IMR-90 (cell line): ENCODE measurements at regions not wholly inside any gene's neighbourhood (a gene's known extent, or its start where the extent isn't known, plus 50 kb on each side); places are given as distances from the start of the nearest gene placed in this dataset.

Source experiments
- ATAC-seq: fragments of 200-7000 bp; cut with Tn5 transposase; 2 replicates; pipeline ENCODE4 v1.9.1; 2020; ENCODE audit warnings: low read depth, mild to moderate bottlenecking, moderate library complexity
- BruUV-seq: library from RNA; stranded (reverse); fragments of 400-500 nt; replicated peaks from 2 replicates; lab custom pipeline; 2021; lab: Mats Ljungman, UMichigan
- CTCF ChIA-PET: fragments of 300-600 bp; formaldehyde crosslinking; extraction: SDS; loops from one replicate; lab custom pipeline; 2021; ENCODE audit warnings: antibody characterized with exemption; lab: Yijun Ruan, JAX
- POLR2A ChIA-PET: fragments of 300-600 bp; sonication (Branson Sonifier 250); formaldehyde crosslinking; loops from one replicate; lab custom pipeline; 2022; ENCODE audit warnings: antibody characterized with exemption; ENCODE audit not compliant: unreplicated experiment; lab: Charles Lee
- DNase-seq: peaks from one replicate; pipeline ENCODE4 v3.0.0; 2013
- H2AFZ ChIP-seq: replicated peaks from 2 replicates; pipeline ENCODE3; 2013; ENCODE audit warnings: low read length, mild to moderate bottlenecking; ENCODE audit not compliant: poor library complexity
- H2AK5ac ChIP-seq: 2 replicates; pipeline ENCODE4 v1.6.1; 2013; ENCODE audit warnings: low read depth, low read length, inconsistent platforms
- H2AK9ac ChIP-seq: replicated peaks from 2 replicates; pipeline ENCODE3; 2013; ENCODE audit warnings: mild to moderate bottlenecking, low read depth, low read length, moderate library complexity; ENCODE audit not compliant: poor library complexity
- H2BK120ac ChIP-seq: 2 replicates; pipeline ENCODE4 v1.6.1; 2013; ENCODE audit warnings: low read depth, low read length, inconsistent platforms
- H2BK15ac ChIP-seq: 3 replicates; pipeline ENCODE4 v1.6.1; 2013; ENCODE audit warnings: low read depth, low read length, inconsistent platforms
- H2BK20ac ChIP-seq: 2 replicates; pipeline ENCODE4 v1.6.1; 2013; ENCODE audit warnings: low read depth, mild to moderate bottlenecking, inconsistent platforms, low read length, moderate library complexity
- H2BK5ac ChIP-seq: 2 replicates; pipeline ENCODE4 v1.6.1; 2013; ENCODE audit warnings: mild to moderate bottlenecking, low read depth, low read length, inconsistent platforms; ENCODE audit not compliant: poor library complexity, severe bottlenecking
- H3K14ac ChIP-seq: replicated peaks from 2 replicates; pipeline ENCODE4 v1.6.1; 2013; ENCODE audit warnings: low read depth, low read length, inconsistent platforms
- H3K18ac ChIP-seq: 2 replicates; pipeline ENCODE4 v1.6.1; 2013; ENCODE audit warnings: low read depth, low read length, control low read depth
- H3K23ac ChIP-seq: 2 replicates; pipeline ENCODE4 v1.6.1; 2013; ENCODE audit warnings: low read depth, low read length, inconsistent platforms
- H3K27ac ChIP-seq: 2 replicates; pipeline ENCODE4 v1.5.1; 2013; ENCODE audit warnings: mild to moderate bottlenecking, control low read depth, low read length; ENCODE audit not compliant: insufficient read depth
- H3K27me3 ChIP-seq: 2 replicates; pipeline ENCODE4 v1.6.1; 2013; ENCODE audit warnings: low read length; ENCODE audit not compliant: control insufficient read depth, insufficient read depth
- H3K36me3 ChIP-seq: 2 replicates; pipeline ENCODE4 v1.6.1; 2013; ENCODE audit warnings: low read length, mixed read lengths; ENCODE audit not compliant: control insufficient read depth, insufficient read depth
- H3K4ac ChIP-seq: 2 replicates; pipeline ENCODE4 v1.6.1; 2013; ENCODE audit warnings: low read depth, low read length, inconsistent platforms
- H3K4me1 ChIP-seq: 2 replicates; pipeline ENCODE4 v1.6.1; 2013; ENCODE audit warnings: low read length, mixed read lengths; ENCODE audit not compliant: control insufficient read depth, insufficient read depth
- H3K4me2 ChIP-seq: 2 replicates; pipeline ENCODE4 v1.6.1; 2013; ENCODE audit warnings: low read depth, mild to moderate bottlenecking, control low read depth, low read length, moderate library complexity
- H3K4me3 ChIP-seq: 2 replicates; pipeline ENCODE4 v1.5.1; 2013; ENCODE audit warnings: low read depth, mild to moderate bottlenecking, control low read depth, low read length, moderate library complexity; ENCODE audit not compliant: insufficient read depth
- H3K56ac ChIP-seq: 2 replicates; pipeline ENCODE4 v1.6.1; 2013; ENCODE audit warnings: low read length, inconsistent platforms; ENCODE audit not compliant: insufficient read depth; ENCODE audit errors: extremely low read depth
- H3K79me1 ChIP-seq, 2 experiments: 2 replicates each; pipeline ENCODE4 v1.6.1; 2013; ENCODE audit warnings: low read length in 2 of 2, inconsistent platforms in 1 of 2, low read depth in 1 of 2
- H3K9ac ChIP-seq: 2 replicates; pipeline ENCODE4 v1.6.1; 2013; ENCODE audit warnings: low read depth, low read length, control low read depth
- H3K9me1 ChIP-seq: 2 replicates; pipeline ENCODE4 v1.6.1; 2013; ENCODE audit warnings: low read length, inconsistent platforms; ENCODE audit not compliant: insufficient read depth
- H3K9me3 ChIP-seq: 2 replicates; pipeline ENCODE4 v1.6.1; 2013; ENCODE audit warnings: low read length; ENCODE audit not compliant: control insufficient read depth, insufficient read depth
- H4K20me1 ChIP-seq: 2 replicates; pipeline ENCODE4 v1.6.1; 2013; ENCODE audit warnings: low read length, inconsistent platforms; ENCODE audit not compliant: insufficient read depth
- H4K5ac ChIP-seq: 2 replicates; pipeline ENCODE4 v1.6.1; 2013; ENCODE audit warnings: mild to moderate bottlenecking, low read depth, low read length, control low read depth
- H4K8ac ChIP-seq, 2 experiments: 2 replicates each; pipeline ENCODE4 v1.6.1; 2013; ENCODE audit warnings: low read depth in 2 of 2, low read length in 2 of 2, control low read depth in 1 of 2, inconsistent platforms in 1 of 2
- H4K91ac ChIP-seq: 2 replicates; pipeline ENCODE4 v1.6.1; 2013; ENCODE audit warnings: low read depth, low read length, inconsistent platforms; ENCODE audit not compliant: insufficient read depth
- BHLHE40 ChIP-seq: fragments of 150-350 bp; IDR thresholded peaks from 2 replicates; pipeline ENCODE4 v1.6.1; 2016; ENCODE audit warnings: mild to moderate bottlenecking, low read depth, low read length
- CEBPB ChIP-seq: IDR thresholded peaks from 2 replicates; pipeline ENCODE4 v1.6.1; 2012; ENCODE audit warnings: low read depth, low read length, improper control_type of control experiment
- CHD1 ChIP-seq: IDR thresholded peaks from 2 replicates; pipeline ENCODE4 v1.6.1; 2012; ENCODE audit warnings: low read depth, low read length, improper control_type of control experiment
- CTCF ChIP-seq: conservative IDR thresholded peaks from 2 replicates; pipeline ENCODE4 v1.5.1; 2012; ENCODE audit warnings: mild to moderate bottlenecking, low read depth, low read length, improper control_type of control experiment
- ELK1 ChIP-seq: fragments of 150-350 bp; IDR thresholded peaks from 2 replicates; pipeline ENCODE4 v1.6.1; 2016; ENCODE audit warnings: low read depth, mild to moderate bottlenecking, low read length, moderate library complexity, borderline replicate concordance
- FOS ChIP-seq: fragments of 150-350 bp; IDR thresholded peaks from 2 replicates; pipeline ENCODE4 v1.6.1; 2016; ENCODE audit warnings: low read depth, low read length
- MAFK ChIP-seq: IDR thresholded peaks from 2 replicates; pipeline ENCODE4 v1.6.1; 2012; ENCODE audit warnings: low read depth, low read length, improper control_type of control experiment
- MAZ ChIP-seq: IDR thresholded peaks from 2 replicates; pipeline ENCODE4 v1.6.1; 2012; ENCODE audit warnings: low read depth, mild to moderate bottlenecking, low read length, improper control_type of control experiment, moderate library complexity, borderline replicate concordance
- MXI1 ChIP-seq: IDR thresholded peaks from 2 replicates; pipeline ENCODE4 v1.6.1; 2012; ENCODE audit warnings: low read depth, mild to moderate bottlenecking, low read length, moderate library complexity, borderline replicate concordance
- NFE2L2 ChIP-seq: fragments of 150-350 bp; IDR thresholded peaks from 2 replicates; pipeline ENCODE4 v1.6.1; 2016; ENCODE audit warnings: low read depth, mild to moderate bottlenecking, low read length
- POLR2A ChIP-seq: IDR thresholded peaks from 2 replicates; pipeline ENCODE4 v1.6.1; 2012; ENCODE audit warnings: mild to moderate bottlenecking, low read depth, low read length
- RCOR1 ChIP-seq: IDR thresholded peaks from 2 replicates; pipeline ENCODE4 v1.6.1; 2012; ENCODE audit warnings: mild to moderate bottlenecking, low read length, improper control_type of control experiment; ENCODE audit not compliant: insufficient replicate concordance
- RFX5 ChIP-seq: IDR thresholded peaks from 2 replicates; pipeline ENCODE4 v1.8.0; 2012; ENCODE audit warnings: low read depth, mild to moderate bottlenecking, low read length, moderate library complexity
- SMC3 ChIP-seq: fragments of 150-350 bp; IDR thresholded peaks from 2 replicates; pipeline ENCODE4 v1.6.1; 2016; ENCODE audit warnings: low read depth, mild to moderate bottlenecking, antibody characterized with exemption, low read length, moderate library complexity
- WGBS, 2 experiments: methylation state at CpG; one replicate each; pipeline versions ENCODE4 v1.1.5 to v1.1.7; 2013; ENCODE audit warnings: missing lambda C conversion rate in 2 of 2; ENCODE audit not compliant: insufficient read length in 1 of 2; ENCODE audit errors: extremely low coverage in 2 of 2; 5-methylcytosine and 5-hydroxymethylcytosine counted together
- dilution Hi-C: fragments of 300-500 bp; cut with HindIII; formaldehyde crosslinking; loops from one replicate; pipeline ENCODE4 v1.14.3; 2018; ENCODE audit warnings: low sequenced_read_pairs; ENCODE audit not compliant: unreplicated experiment
- in situ Hi-C: fragments of 300-500 bp; cut with MboI; formaldehyde crosslinking; loops from 3 replicates; pipeline ENCODE4 v1.14.3; 2019; ENCODE audit warnings: low sequenced_read_pairs, inconsistent platforms, mixed read lengths
- intact Hi-C: fragments of 100-400 bp; cut with micrococcal nuclease; formaldehyde crosslinking; loops from 2 replicates; pipeline ENCODE4 v1.10.0; 2022

GRCh38 chr6:106890447-106890846 lies 84.1 kb downstream of the CD24 start:
- Histone ChIP-seq H4K91ac (no peak overlapping the region), H2BK20ac (no peak overlapping the region), H2AK5ac (no peak overlapping the region), H3K36me3 (no peaks in the 10 kb centered on the region), H3K9me3 (no peaks in the 10 kb centered on the region), H2AFZ (no peak overlapping the region), H4K5ac (no peak overlapping the region), H3K9me1 (no peaks in the 10 kb centered on the region), H3K9ac (no peak overlapping the region), H2AK9ac (no peak overlapping the region), H2BK15ac (no peak overlapping the region), H3K14ac (no peak overlapping the region), H4K20me1 (no peaks in the 10 kb centered on the region), H3K4ac (no peak overlapping the region), H3K18ac (no peak overlapping the region), H3K79me1 (no peaks in the 10 kb centered on the region), H4K8ac (no peak overlapping the region), H3K27me3 (no peaks in the 10 kb centered on the region; the same call in 1 of the 2 replicates), H3K56ac (no peak overlapping the region), H3K4me2 (no peak overlapping the region), H2BK5ac (no peak overlapping the region), H2BK120ac (no peak overlapping the region), H3K4me1 (no peaks in the 10 kb centered on the region), H3K27ac (no peak overlapping the region), H3K23ac (no peak overlapping the region), H3K4me3 (no peak overlapping the region)
- ChIA-PET POLR2A (no interaction called here), CTCF (interaction anchor here (0.5 kb wide), 1 partner anchor 110 kb away, joined by 3 read pairs; no protein-coding TSS in a partner anchor)
- TF ChIP-seq MXI1 (no peak), POLR2A (no peak), CHD1 (no peak), MAZ (no peak), RFX5 (no peak), BHLHE40 (no peak), RCOR1 (no peak), NFE2L2 (no peak), CEBPB (no peak), SMC3 (no peak), ELK1 (no peak), CTCF (no peak), FOS (no peak), MAFK (no peak)
- DNase-seq = no peak
- in situ Hi-C loops = no loop called here
- no peak for ATAC-seq
- dilution Hi-C loops = no loop called here
- WGBS, 2 experiments = 50% methylated on average over 1 of the region's 2 CpGs; no CpG with 5 or more reads in 1 of the 2 experiments
- BruUV-seq = no TSS peak
- intact Hi-C loops = no loop called here
